ENCODE measurements at regions not wholly inside any gene's neighbourhood (a gene's known extent, or its start where the extent isn't known, plus 50 kb on each side); places are given as distances from the start of the nearest gene placed in this dataset.

- Histone ChIP-seq H4K20me1 (ENCODE audit: control insufficient read depth, extremely low read depth, insufficient read depth, low read length) (no peaks in the 10 kb centered on the region), H3K27me3 (ENCODE audit: control insufficient read depth, extremely low read depth, insufficient read depth, low read length) (no peaks in the 10 kb centered on the region), H3K9me1 (ENCODE audit: control insufficient read depth, extremely low read depth, insufficient read depth, low read length) (no peaks in the 10 kb centered on the region), H3K4me2 (ENCODE audit: control insufficient read depth, extremely low read depth, insufficient read depth, low read depth, low read length) (no peak overlapping the region), H3K4me3 (ENCODE audit: control insufficient read depth in 2 of 3, extremely low read depth in 1 of 3, insufficient read depth in 2 of 3, low read depth in 1 of 3, low read length in 3 of 3) (no peak overlapping the region), H3K36me3 (ENCODE audit: control insufficient read depth in 2 of 2, extremely low read depth in 1 of 2, insufficient read depth in 2 of 2, low read length in 2 of 2) (no peaks in the 10 kb centered on the region), H2AFZ (ENCODE audit: control insufficient read depth, low read length) (no peak overlapping the region), H3K9me3 (ENCODE audit: control insufficient read depth, low read depth, low read length) (no peaks in the 10 kb centered on the region), H3K9ac (ENCODE audit: control insufficient read depth, extremely low read depth, insufficient read depth, low read length) (no peak overlapping the region), H3K27ac (ENCODE audit: control insufficient read depth, insufficient read depth, low read length) (no peak overlapping the region), H3K4me1 (ENCODE audit: control insufficient read depth, extremely low read depth, insufficient read depth, low read length) (peaks cover 7% of the 10 kb centered on the region), H3K79me2 (ENCODE audit: control insufficient read depth, insufficient read depth, low read length) (no peaks in the 10 kb centered on the region)
- dilution Hi-C loops (cut with MboI; ENCODE audit: extremely low pct_ligation_motif_present, low sequenced_read_pairs) = no loop called here
- DNase-seq (ENCODE audit: low read depth, low spot score) (no peak), FAIRE-seq (no peak)
- no peak for TF ChIP-seq EZH2 (IDR thresholded peaks at IDR 0.05; ENCODE audit: low read length)
- TF ChIP-seq CTCF (optimal IDR thresholded peaks at IDR 0.05 in 1 of 3, IDR thresholded peaks at IDR 0.05 in 1 of 3, conservative IDR thresholded peaks at IDR 0.05 in 1 of 3; ENCODE audit: extremely low read depth in 1 of 3, insufficient read depth in 2 of 3, low read length in 3 of 3) = no peak
These were observed 797.5 kb upstream of the RAB6C start for GRCh38 chr2:129181963-129182362.

DNA sequence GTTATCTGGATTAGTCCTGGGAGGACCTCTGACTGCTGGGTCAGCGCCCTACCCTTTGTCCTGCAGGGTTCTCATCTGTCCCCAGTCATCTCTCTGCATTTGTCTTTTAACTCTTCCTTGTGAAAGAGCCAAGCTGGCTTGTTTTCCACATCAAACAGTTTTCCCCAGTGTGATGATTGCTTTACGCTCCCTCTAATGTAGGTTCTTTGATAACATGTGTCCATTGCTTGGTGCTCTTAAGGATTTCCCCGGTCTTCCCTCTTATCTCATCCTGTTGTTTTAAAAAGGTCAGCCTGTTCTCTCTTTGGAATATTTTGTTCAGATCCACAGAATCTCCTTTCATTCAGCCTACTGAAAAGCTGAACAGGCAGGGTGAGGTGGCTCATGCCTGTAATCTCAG lies 792.1 kb upstream of the RAB6C start:
- H3K36me3 ChIP-seq (ENCODE audit: control insufficient read depth in 2 of 2, extremely low read depth in 1 of 2, insufficient read depth in 2 of 2, low read length in 2 of 2) = no peaks in the 10 kb centered on the region
- H3K4me2 ChIP-seq (ENCODE audit: control insufficient read depth, extremely low read depth, insufficient read depth, low read depth, low read length) = no peak overlapping the region
- peaks cover 14% of the 10 kb centered on the region for H3K4me1 ChIP-seq (ENCODE audit: control insufficient read depth, extremely low read depth, insufficient read depth, low read length)
- H3K27ac ChIP-seq (ENCODE audit: control insufficient read depth, insufficient read depth, low read length) = no peak overlapping the region
- H3K4me3 ChIP-seq (ENCODE audit: control insufficient read depth in 2 of 3, extremely low read depth in 1 of 3, insufficient read depth in 2 of 3, low read depth in 1 of 3, low read length in 3 of 3) = no peak overlapping the region
- DNase-seq (ENCODE audit: low read depth, low spot score) (no peak), FAIRE-seq (no peak)
- no peaks in the 10 kb centered on the region for H3K79me2 ChIP-seq (ENCODE audit: control insufficient read depth, insufficient read depth, low read length)
- H3K27me3 ChIP-seq (ENCODE audit: control insufficient read depth, extremely low read depth, insufficient read depth, low read length) = no peaks in the 10 kb centered on the region
- H3K9me1 ChIP-seq (ENCODE audit: control insufficient read depth, extremely low read depth, insufficient read depth, low read length) = no peaks in the 10 kb centered on the region
- no peak overlapping the region for H2AFZ ChIP-seq (ENCODE audit: control insufficient read depth, low read length)
- H3K9me3 ChIP-seq (ENCODE audit: control insufficient read depth, low read depth, low read length) = no peaks in the 10 kb centered on the region
- dilution Hi-C loops (cut with MboI; ENCODE audit: extremely low pct_ligation_motif_present, low sequenced_read_pairs) = no loop called here
- no peaks in the 10 kb centered on the region for H4K20me1 ChIP-seq (ENCODE audit: control insufficient read depth, extremely low read depth, insufficient read depth, low read length)
- TF ChIP-seq EZH2 (IDR thresholded peaks at IDR 0.05; ENCODE audit: low read length) = no peak
- TF ChIP-seq CTCF (optimal IDR thresholded peaks at IDR 0.05 in 1 of 3, IDR thresholded peaks at IDR 0.05 in 1 of 3, conservative IDR thresholded peaks at IDR 0.05 in 1 of 3; ENCODE audit: extremely low read depth in 1 of 3, insufficient read depth in 2 of 3, low read length in 3 of 3) = no peak
- H3K9ac ChIP-seq (ENCODE audit: control insufficient read depth, extremely low read depth, insufficient read depth, low read length) = no peak overlapping the region
